DMS79 (cell line): ENCODE measurements at regions not wholly inside any gene's neighbourhood (a gene's known extent, or its start where the extent isn't known, plus 50 kb on each side); places are given as distances from the start of the nearest gene placed in this dataset.
"Not testable (repeated sequence)": the region's sequence is repeated elsewhere in the genome, so short reads cannot be mapped to it uniquely, and the experiment has no call there.

Source experiments
- DNase-seq: peaks from one replicate; lab custom pipeline; 2025; lab: John Stamatoyannopoulos, UW

GRCh38 chr2:210861038-210861665 lies 304.8 kb downstream of the CPS1 start:
- no peak for DNase-seq

- DNase-seq, result no peak
Observed at GRCh38 chr2:210862283-210863065, 306.1 kb downstream of the CPS1 start.

- no peak for DNase-seq
Observed at GRCh38 chr2:210863283-210863682, 306.9 kb downstream of the CPS1 start.

GRCh38 chr2:210871566-210871965 lies 315.2 kb downstream of the CPS1 start:
- not testable (repeated sequence) for DNase-seq

GRCh38 chr2:210873631-210874030 lies 317.2 kb downstream of the CPS1 start:
- no peak for DNase-seq

- no peak for DNase-seq
Observed at GRCh38 chr2:210884227-210884626, 327.8 kb downstream of the CPS1 start.

GRCh38 chr2:210888035-210888434 lies 331.6 kb downstream of the CPS1 start:
- no peak for DNase-seq

- no peak for DNase-seq
Observed at GRCh38 chr2:210895132-210895531, 338.7 kb downstream of the CPS1 start.

- no peak for DNase-seq
Observed at GRCh38 chr2:210899131-210899530, 342.7 kb downstream of the CPS1 start.

GRCh38 chr2:210901326-210901725 lies 344.9 kb downstream of the CPS1 start:
- DNase-seq, result no peak

- DNase-seq, result no peak
Observed at GRCh38 chr2:210912779-210913178, 356.4 kb downstream of the CPS1 start.

- no peak for DNase-seq
Observed at GRCh38 chr2:210913461-210913860, 357.1 kb downstream of the CPS1 start.

- no peak for DNase-seq
Observed at GRCh38 chr2:210915912-210916311, 359.5 kb downstream of the CPS1 start.

GRCh38 chr2:210917465-210917864 lies 361.1 kb downstream of the CPS1 start:
- no peak for DNase-seq

GRCh38 chr2:210919128-210919527 lies 362.7 kb downstream of the CPS1 start:
- no peak for DNase-seq

- no peak for DNase-seq
Observed at GRCh38 chr2:210922419-210922818, 366.0 kb downstream of the CPS1 start.

GRCh38 chr2:210928714-210929113 lies 372.3 kb downstream of the CPS1 start:
- no peak for DNase-seq

GRCh38 chr2:210938228-210938627 lies 381.8 kb downstream of the CPS1 start:
- DNase-seq, result no peak

GRCh38 chr2:210946395-210946794 lies 390.0 kb downstream of the CPS1 start:
- no peak for DNase-seq

GRCh38 chr2:210950434-210951060 lies 394.1 kb downstream of the CPS1 start:
- DNase-seq, result not testable (repeated sequence)

GRCh38 chr2:210954386-210954907 lies 398.0 kb downstream of the CPS1 start:
- DNase-seq, result no peak

- DNase-seq, result no peak
Observed at GRCh38 chr2:210955591-210955990, 399.2 kb downstream of the CPS1 start.

GRCh38 chr2:210956101-210956500 lies 399.7 kb downstream of the CPS1 start:
- DNase-seq, result no peak
